ENCODE measurements at regions not wholly inside any gene's neighbourhood (a gene's known extent, or its start where the extent isn't known, plus 50 kb on each side); places are given as distances from the start of the nearest gene placed in this dataset.
A peak's percentile ranks its signal among the peaks of the same experiment; 100 is the strongest.
"Not testable (repeated sequence)": the region's sequence is repeated elsewhere in the genome, so short reads cannot be mapped to it uniquely, and the experiment has no call there.

DNA sequence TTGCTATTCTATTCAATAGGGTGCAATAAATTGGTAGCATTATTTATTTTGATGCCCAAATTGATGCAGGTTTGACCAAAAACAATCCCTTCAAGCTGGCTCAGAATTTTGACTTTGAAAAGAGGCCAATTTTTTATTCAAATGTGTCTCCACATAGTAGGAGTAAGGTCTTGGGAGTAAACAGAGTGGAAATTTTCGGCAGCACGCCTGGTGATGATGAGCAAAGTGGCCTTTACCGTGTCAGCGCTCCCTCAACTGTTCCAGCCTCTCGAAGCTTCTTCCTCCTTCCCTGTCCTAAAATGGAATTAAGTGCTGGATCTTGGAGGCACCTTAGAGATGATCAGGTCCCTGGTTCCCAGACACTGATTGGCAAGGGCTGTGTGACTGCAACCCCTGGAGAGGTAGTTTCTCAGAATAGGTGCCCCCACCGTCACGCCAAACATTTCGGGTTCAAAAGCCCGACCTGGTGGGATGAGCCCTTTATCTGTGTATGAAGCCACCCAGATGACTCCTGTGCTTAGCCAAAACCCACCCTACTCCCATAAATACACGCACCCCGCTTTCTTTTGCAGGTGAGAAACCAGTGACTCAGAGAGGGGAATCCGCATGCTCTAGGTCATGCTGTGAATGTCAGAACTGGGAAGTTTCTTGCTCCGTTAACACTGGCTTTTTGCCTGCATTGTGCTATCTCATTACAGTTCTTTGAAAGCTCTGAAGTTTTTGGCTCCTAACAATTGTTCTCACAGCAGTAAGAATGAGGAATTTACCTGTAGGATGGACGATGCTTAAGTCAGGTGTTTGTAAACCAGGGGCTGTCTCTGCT is 89.1 kb downstream of the CRYGS start:
- no peak for DNase-seq (ENCODE audit: low read depth)

- no peak for DNase-seq (ENCODE audit: low read depth)
Observed at GRCh38 chr3:186453531-186453930, 90.6 kb downstream of the CRYGS start.

- DNase-seq (ENCODE audit: low read depth), result peak; percentile 97
Observed at GRCh38 chr3:186452517-186452916, 90.5 kb upstream of the DGKG start.

- DNase-seq (ENCODE audit: low read depth), result no peak
Observed at GRCh38 chr3:186451371-186451770, 89.3 kb upstream of the DGKG start.

DNA sequence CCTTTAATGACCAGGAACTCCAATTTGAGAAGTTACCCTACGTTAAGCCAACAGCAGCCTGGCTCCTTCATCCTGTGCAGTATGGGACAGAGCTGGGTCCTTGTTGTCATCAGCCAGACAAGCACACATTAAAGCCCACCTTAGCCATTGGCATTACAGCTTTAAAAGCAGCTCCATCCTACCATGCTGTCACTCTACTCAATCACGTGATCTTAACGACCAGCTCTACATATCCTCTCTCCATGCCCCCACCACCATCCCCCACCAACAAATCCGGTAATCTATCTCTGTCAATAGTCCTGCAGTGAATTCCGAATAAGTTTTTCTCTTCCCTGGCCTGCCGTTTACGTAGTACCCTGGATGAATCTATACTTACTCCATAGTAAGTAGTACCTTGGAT is 82.9 kb upstream of the DGKG start:
- DNase-seq (ENCODE audit: low read depth), result no peak

DNA sequence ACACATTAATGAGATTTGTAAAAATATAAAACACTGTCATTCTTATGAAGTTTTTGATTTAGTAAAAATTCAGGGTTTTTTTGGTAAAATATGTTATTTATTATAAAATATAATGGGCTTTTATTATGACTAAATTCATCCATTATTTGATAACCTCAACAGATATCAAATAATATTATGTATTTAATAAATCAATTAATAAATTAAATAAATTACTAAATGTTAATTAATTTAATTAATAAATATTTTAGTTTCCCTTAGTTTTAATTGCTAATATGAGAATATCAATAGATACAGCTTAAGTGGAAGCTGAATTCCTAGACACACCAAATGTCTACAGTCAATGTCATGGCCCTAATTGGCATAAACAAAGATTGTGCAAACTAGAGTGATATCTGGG is 82.3 kb upstream of the DGKG start:
- DNase-seq (ENCODE audit: low read depth), result no peak

GRCh38 chr3:186442979-186443378 is 80.9 kb upstream of the DGKG start:
- DNase-seq (ENCODE audit: low read depth), result not testable (repeated sequence)

DNA sequence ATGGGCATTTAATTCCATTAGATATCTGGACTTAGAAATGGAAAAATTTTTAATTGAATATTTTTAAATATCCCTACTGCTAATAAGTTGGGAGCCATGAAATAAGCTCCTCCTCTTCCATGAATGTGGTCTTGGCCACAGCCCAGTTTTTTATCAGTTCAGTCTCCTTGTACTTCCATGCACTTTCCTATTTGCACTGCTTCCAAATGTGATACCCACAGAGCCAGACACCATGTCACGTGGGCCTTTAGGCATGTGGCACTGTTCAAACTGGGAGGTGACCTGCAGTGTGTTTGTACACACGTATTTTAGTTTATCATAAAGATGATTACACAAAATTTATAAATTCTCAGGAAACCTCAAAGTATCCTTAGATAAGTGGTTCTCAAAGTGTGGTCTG is 80.1 kb upstream of the DGKG start:
- no peak for DNase-seq (ENCODE audit: low read depth)

GRCh38 chr3:186440891-186441290 is 78.9 kb upstream of the DGKG start:
- DNase-seq (ENCODE audit: low read depth), result no peak

GRCh38 chr3:186439725-186440124 is 77.7 kb upstream of the DGKG start:
- DNase-seq (ENCODE audit: low read depth), result no peak

- not testable (repeated sequence) for DNase-seq (ENCODE audit: low read depth)
Observed at GRCh38 chr3:186435332-186435731, 73.3 kb upstream of the DGKG start.

- no peak for DNase-seq (ENCODE audit: low read depth)
Observed at GRCh38 chr3:186432944-186433732, 71.1 kb upstream of the DGKG start.

GRCh38 chr3:186432189-186432588 is 70.2 kb upstream of the DGKG start:
- DNase-seq (ENCODE audit: low read depth), result peak; percentile 96

DNA sequence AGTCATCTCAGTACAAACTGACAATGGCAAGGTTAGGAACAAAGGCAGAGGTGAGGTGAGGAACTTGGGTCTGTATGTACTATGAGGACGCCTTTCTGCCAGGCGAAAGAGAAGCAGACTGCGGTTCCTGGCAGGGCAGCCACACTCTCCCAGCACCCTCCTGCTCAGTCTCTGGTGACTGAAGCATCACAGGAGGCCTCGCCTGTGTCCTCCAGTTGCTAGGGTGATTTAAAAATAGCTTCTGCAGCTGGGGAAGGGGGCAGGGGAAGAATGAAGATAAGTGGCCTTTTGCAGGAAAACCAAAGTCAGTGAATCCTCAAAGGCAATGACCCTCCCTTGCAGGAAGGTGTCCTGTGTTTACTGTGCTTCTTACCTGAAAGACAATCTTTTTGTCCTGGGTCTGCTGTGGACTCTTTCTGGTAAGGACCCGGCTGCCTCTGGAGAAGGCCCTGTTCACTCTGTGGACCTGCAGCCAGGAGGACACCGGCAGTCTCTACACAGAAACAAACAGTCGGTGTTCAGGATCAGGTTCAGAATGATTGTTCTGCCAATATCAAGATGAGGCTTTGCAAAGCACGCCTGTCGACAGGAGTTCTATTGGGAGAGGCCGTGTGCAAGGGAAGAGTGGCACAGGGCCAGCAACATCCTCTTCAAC is 65.7 kb upstream of the DGKG start:
- DNase-seq (ENCODE audit: low read depth), result peak; percentile 58

GRCh38 chr3:186425788-186426730 is 64.0 kb upstream of the DGKG start:
- peak; percentile 91 for DNase-seq (ENCODE audit: low read depth)

- no peak for DNase-seq (ENCODE audit: low read depth)
Observed at GRCh38 chr3:186421946-186422345, 59.9 kb upstream of the DGKG start.

- peak; percentile 22 for DNase-seq (ENCODE audit: low read depth)
Observed at GRCh38 chr3:186418671-186419145, 56.7 kb upstream of the DGKG start.

DNA sequence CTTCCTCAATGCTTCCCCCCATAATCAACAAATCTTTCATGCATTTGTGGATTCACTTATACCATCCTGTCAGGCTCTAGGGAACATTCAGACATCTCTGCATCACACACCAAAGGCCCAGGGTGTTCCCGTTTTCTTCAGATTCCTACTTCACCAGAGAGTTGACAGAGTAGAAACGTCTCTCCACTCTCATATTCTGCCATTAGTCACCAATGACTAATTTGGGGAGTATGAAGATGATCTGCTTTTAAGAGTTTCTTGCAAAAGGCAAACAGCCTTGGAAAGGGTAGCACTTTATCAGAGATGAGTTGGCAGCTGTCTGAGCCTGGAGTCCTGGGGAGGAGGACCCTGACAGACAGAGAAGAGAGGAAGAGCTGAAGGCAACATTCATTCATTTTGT is 55.8 kb upstream of the DGKG start:
- DNase-seq (ENCODE audit: low read depth), result peak; percentile 93

- DNase-seq (ENCODE audit: low read depth), result peak; percentile 95
Observed at GRCh38 chr3:186414735-186415419, 52.8 kb upstream of the DGKG start.

DNA sequence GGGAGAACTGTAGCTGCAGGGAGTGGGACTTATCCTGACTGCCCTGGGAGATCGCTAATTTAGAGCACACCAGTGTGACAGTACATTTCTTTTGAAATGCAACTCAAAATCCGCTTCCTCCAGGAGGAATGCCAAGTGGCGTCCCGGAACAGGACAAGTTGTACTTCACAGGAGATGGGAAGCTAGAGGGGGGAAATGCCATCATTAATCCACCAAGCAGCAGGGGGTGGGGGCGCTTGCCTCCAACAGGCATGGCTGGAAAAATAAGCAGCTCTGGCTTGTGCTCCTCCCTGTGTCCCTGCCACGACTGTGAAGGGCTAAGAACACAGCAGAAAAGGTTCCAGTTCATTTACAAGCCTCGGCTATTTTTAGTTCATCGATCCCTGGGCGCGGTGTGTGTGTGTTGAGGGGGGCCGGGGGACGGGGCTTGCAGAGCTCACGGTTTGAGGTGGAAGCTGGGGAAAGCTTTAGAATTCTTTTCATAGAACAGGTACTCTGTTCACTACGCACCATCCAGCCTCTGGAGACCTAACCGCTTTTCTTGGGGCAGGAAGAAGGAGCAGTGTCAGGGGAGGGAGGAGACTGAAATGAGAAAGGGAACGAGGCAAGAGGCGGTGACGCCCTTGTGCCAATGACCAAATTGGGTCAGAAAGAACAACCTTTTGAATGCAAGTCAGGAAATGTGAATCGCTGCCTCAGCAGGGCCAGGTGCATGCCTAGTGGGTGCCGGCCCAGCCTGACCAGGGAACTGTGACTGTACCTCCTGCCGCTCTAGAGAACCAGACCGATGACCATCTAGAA is 51.8 kb upstream of the DGKG start:
- peak; percentile 64 for DNase-seq (ENCODE audit: low read depth)

Data from M059J (cell line).